HepG2 (cell line): ENCODE measurements at regions not wholly inside any gene's neighbourhood (a gene's known extent, or its start where the extent isn't known, plus 50 kb on each side); places are given as distances from the start of the nearest gene placed in this dataset.

ENCODE experiments used
- ATAC-seq: fragments of 200-7000 bp; cut with Tn5 transposase; 3 replicates; pipeline ENCODE4 v1.9.1; 2020; ENCODE audit warnings: mild to moderate bottlenecking, moderate library complexity
- BruUV-seq: library from RNA; stranded (reverse); fragments of 400-500 nt; replicated peaks from 2 replicates; lab custom pipeline; 2021; lab: Mats Ljungman, UMichigan
- CTCF ChIA-PET: fragments of 300-600 bp; formaldehyde crosslinking; extraction: SDS; loops from one replicate; lab custom pipeline; 2021; ENCODE audit warnings: low total read pairs, inconsistent platforms, low intra/inter-chr PET ratio; lab: Yijun Ruan, JAX
- POLR2A ChIA-PET: fragments of 350-600 bp; sonication (Branson Sonifier 250); formaldehyde crosslinking; loops from one replicate; lab custom pipeline; 2020; ENCODE audit warnings: antibody characterized with exemption, inconsistent platforms; lab: Yijun Ruan, JAX
- DNase-seq: peaks from one replicate; pipeline ENCODE4 v3.0.0-alpha.2; 2015; ENCODE audit warnings: low spot score
- FAIRE-seq: peaks from 3 replicates; lab custom pipeline; 2011; peaks lifted over from hg19 to GRCh38; lab: Jason Lieb, UNC
- H2AFZ ChIP-seq: one replicate; pipeline ENCODE4 v1.6.1; 2011; ENCODE audit warnings: low read length, inconsistent platforms
- H3K27ac ChIP-seq: fragments of 300-600 bp; 3 replicates; pipeline ENCODE4 v1.8.0; 2011; ENCODE audit warnings: mixed run types, mild to moderate bottlenecking, mixed read lengths, low read length, inconsistent platforms; ENCODE audit not compliant: insufficient read depth; ENCODE audit errors: extremely low read length
- H3K27me3 ChIP-seq, 2 experiments: fragments of 200-600 bp in 1 of 2; 2 replicates in 1 of 2; 3 replicates in 1 of 2; pipeline versions ENCODE4 v1.6.0 to v1.8.0; 2011; ENCODE audit warnings: low read length in 2 of 2, mild to moderate bottlenecking in 2 of 2, moderate library complexity in 2 of 2, inconsistent platforms in 1 of 2; ENCODE audit not compliant: insufficient read depth in 2 of 2, control insufficient read depth in 1 of 2
- H3K36me3 ChIP-seq, 2 experiments: fragments of 200-600 bp in 1 of 2; replicated peaks in 1 of 2; 2 replicates in 1 of 2; 3 replicates in 1 of 2; pipeline versions ENCODE4 v1.5.1 to v1.8.0; 2011; ENCODE audit warnings: low read length in 2 of 2, inconsistent platforms in 1 of 2; ENCODE audit not compliant: insufficient read depth in 2 of 2, control insufficient read depth in 1 of 2
- H3K4me1 ChIP-seq: 2 replicates; pipeline ENCODE4 v1.5.1; 2012; ENCODE audit warnings: low read length, inconsistent platforms; ENCODE audit not compliant: insufficient read depth
- H3K4me2 ChIP-seq: 2 replicates; pipeline ENCODE4 v1.6.0; 2011; ENCODE audit warnings: low read depth, low read length, inconsistent platforms
- H3K4me3 ChIP-seq, 3 experiments: fragments of 200-600 bp in 1 of 3; sonication (generic), shearing (Covaris generic) in 1 of 3; replicated peaks in 1 of 3; 2 replicates each; pipeline ENCODE4 v1.5.1; 2011 to 2016; ENCODE audit warnings: low read length in 3 of 3, inconsistent platforms in 2 of 3, low read depth in 2 of 3, mild to moderate bottlenecking in 2 of 3, control low read depth in 1 of 3, mixed read lengths in 1 of 3; ENCODE audit not compliant: insufficient read depth in 1 of 3
- H3K79me2 ChIP-seq: one replicate; pipeline ENCODE4 v1.6.1; 2011; ENCODE audit warnings: low read length, inconsistent platforms; ENCODE audit not compliant: insufficient read depth
- H3K9ac ChIP-seq: 2 replicates; pipeline ENCODE4 v1.6.0; 2011; ENCODE audit warnings: mild to moderate bottlenecking, low read depth, low read length, inconsistent platforms; ENCODE audit not compliant: insufficient read depth
- H3K9me3 ChIP-seq: 2 replicates; pipeline ENCODE4 v1.5.1; 2012; ENCODE audit warnings: mild to moderate bottlenecking, low read length
- H4K20me1 ChIP-seq: 2 replicates; pipeline ENCODE4 v1.6.0; 2011; ENCODE audit warnings: inconsistent platforms, mild to moderate bottlenecking, low read length, moderate library complexity; ENCODE audit not compliant: insufficient read depth
- CCDC6 ChIP-seq: sonication (generic); formaldehyde crosslinking; IDR thresholded peaks from 2 replicates; pipeline ENCODE4 v1.8.1; 2022; ENCODE audit warnings: mild to moderate bottlenecking, missing genetic modification reagents, moderate library complexity
- CEBPG ChIP-seq: IDR thresholded peaks from 2 replicates; pipeline ENCODE4 v1.6.1; 2016
- PITX1 ChIP-seq: sonication (generic); formaldehyde crosslinking; IDR thresholded peaks from 2 replicates; pipeline ENCODE4 v1.5.1; 2020; ENCODE audit warnings: mild to moderate bottlenecking, missing genetic modification reagents
- RARG ChIP-seq: sonication (generic); formaldehyde crosslinking; IDR thresholded peaks from 2 replicates; pipeline ENCODE4 v1.4.0; 2020; ENCODE audit warnings: low read depth, mild to moderate bottlenecking, missing genetic modification reagents
- SALL2 ChIP-seq: sonication (generic); formaldehyde crosslinking; IDR thresholded peaks from 2 replicates; pipeline ENCODE4 v1.8.1; 2023; ENCODE audit warnings: mild to moderate bottlenecking, missing genetic modification reagents, inconsistent platforms
- SNAPC2 ChIP-seq: sonication (generic); formaldehyde crosslinking; IDR thresholded peaks from 2 replicates; pipeline ENCODE4 v1.8.1; 2022; ENCODE audit warnings: mild to moderate bottlenecking, missing genetic modification reagents
- YEATS4 ChIP-seq: sonication (generic); formaldehyde crosslinking; IDR thresholded peaks from 2 replicates; pipeline ENCODE4 v1.4.0; 2020; ENCODE audit warnings: missing genetic modification reagents, borderline replicate concordance
- ZNF180 ChIP-seq: sonication (generic); formaldehyde crosslinking; IDR thresholded peaks from 2 replicates; pipeline ENCODE4 v1.4.0; 2020; ENCODE audit warnings: low read depth, missing genetic modification reagents, borderline replicate concordance
- ZNF629 ChIP-seq: sonication (generic); formaldehyde crosslinking; conservative IDR thresholded peaks from 2 replicates; pipeline ENCODE4 v1.5.0; 2020; ENCODE audit warnings: missing genetic modification reagents
- ZNF761 ChIP-seq: sonication (generic); formaldehyde crosslinking; conservative IDR thresholded peaks from 2 replicates; pipeline ENCODE4 v1.4.0; 2020; ENCODE audit warnings: mild to moderate bottlenecking, missing genetic modification reagents
- WGBS: methylation state at CpG from one replicate; pipeline ENCODE4 v1.1.6; 2017; ENCODE audit warnings: low lambda C conversion rate; 5-methylcytosine and 5-hydroxymethylcytosine counted together
- in situ Hi-C: cut with HindIII; loops from 2 replicates; pipeline ENCODE4 v1.10.0; 2017; ENCODE audit warnings: low pct_unique_long_range_greater_than_20kb; ENCODE audit not compliant: extremely low pct_ligation_motif_present
- intact Hi-C: fragments of 100-400 bp; cut with micrococcal nuclease; formaldehyde crosslinking; loops from one replicate; pipeline ENCODE4 v1.10.0; 2022; ENCODE audit not compliant: unreplicated experiment
- TF ChIP-seq, protein P1 (sequence below): sonication (generic); formaldehyde crosslinking; IDR thresholded peaks from 2 replicates; pipeline ENCODE4 v1.5.0; 2020; ENCODE audit warnings: mild to moderate bottlenecking, missing genetic modification reagents
- TF ChIP-seq, protein P2 (sequence below): sonication (generic); formaldehyde crosslinking; IDR thresholded peaks from 2 replicates; pipeline ENCODE4 v1.5.0; 2020; ENCODE audit warnings: mild to moderate bottlenecking, low read depth, missing genetic modification reagents, borderline replicate concordance
- TF ChIP-seq, protein P3 (sequence below): sonication (generic); formaldehyde crosslinking; IDR thresholded peaks from 2 replicates; pipeline ENCODE4 v1.4.0; 2020; ENCODE audit warnings: missing genetic modification reagents, borderline replicate concordance
- TF ChIP-seq, protein P4 (sequence below): IDR thresholded peaks from 2 replicates; pipeline ENCODE4 v1.6.1; 2016

DNA sequence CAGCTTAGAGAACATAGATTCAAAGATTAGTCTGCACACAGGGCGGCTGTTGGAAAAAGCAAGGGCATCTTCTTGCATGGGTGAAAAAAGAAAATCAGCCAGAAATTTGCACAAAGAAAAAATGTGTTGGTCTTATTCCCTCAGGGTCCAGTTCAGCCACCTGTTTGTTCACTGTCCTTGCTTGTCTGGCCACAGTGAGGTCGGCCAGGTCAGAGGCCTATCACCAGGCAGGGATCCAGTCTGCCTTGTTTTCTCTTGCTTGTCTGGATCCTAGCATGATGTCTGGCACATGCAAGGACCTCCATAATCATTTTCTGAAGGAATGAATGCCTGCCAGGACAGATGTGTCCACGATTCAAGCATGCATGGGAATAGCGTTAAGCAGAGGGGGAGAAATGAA lies 359.1 kb upstream of the TBX3 start:
- no peaks in the 10 kb centered on the region for H3K79me2 ChIP-seq
- intact Hi-C loops (no loop called here), in situ Hi-C loops (no loop called here)
- H3K9ac ChIP-seq: no peak overlapping the region
- no peaks in the 10 kb centered on the region for H3K27me3 ChIP-seq
- FAIRE-seq (no peak), DNase-seq (no peak), ATAC-seq (no peak)
- H3K4me3 ChIP-seq: no peak overlapping the region
- no peak overlapping the region for H2AFZ ChIP-seq
- no peak for TF ChIP-seq SNAPC2
- TF ChIP-seq PITX1 (CRISPR knock-in tag): no peak
- TF ChIP-seq, protein P1, sequence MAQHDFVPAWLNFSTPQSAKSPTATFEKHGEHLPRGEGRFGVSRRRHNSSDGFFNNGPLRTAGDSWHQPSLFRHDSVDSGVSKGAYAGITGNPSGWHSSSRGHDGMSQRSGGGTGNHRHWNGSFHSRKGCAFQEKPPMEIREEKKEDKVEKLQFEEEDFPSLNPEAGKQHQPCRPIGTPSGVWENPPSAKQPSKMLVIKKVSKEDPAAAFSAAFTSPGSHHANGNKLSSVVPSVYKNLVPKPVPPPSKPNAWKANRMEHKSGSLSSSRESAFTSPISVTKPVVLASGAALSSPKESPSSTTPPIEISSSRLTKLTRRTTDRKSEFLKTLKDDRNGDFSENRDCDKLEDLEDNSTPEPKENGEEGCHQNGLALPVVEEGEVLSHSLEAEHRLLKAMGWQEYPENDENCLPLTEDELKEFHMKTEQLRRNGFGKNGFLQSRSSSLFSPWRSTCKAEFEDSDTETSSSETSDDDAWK (CRISPR knock-in tag): no peak
- TF ChIP-seq YEATS4 (CRISPR knock-in tag): no peak
- no peak for TF ChIP-seq CCDC6 (CRISPR knock-in tag)
- no peak for TF ChIP-seq ZNF761 (CRISPR knock-in tag)
- TF ChIP-seq RARG (CRISPR knock-in tag): no peak
- TF ChIP-seq ZNF629 (CRISPR knock-in tag): no peak
- no peak for TF ChIP-seq SALL2 (CRISPR knock-in tag)
- no peaks in the 10 kb centered on the region for H3K4me1 ChIP-seq
- BruUV-seq: no TSS peak
- POLR2A ChIA-PET: no interaction called here
- no peaks in the 10 kb centered on the region for H3K9me3 ChIP-seq
- no peaks in the 10 kb centered on the region for H4K20me1 ChIP-seq
- CTCF ChIA-PET: no interaction called here
- H3K27ac ChIP-seq: no peak overlapping the region
- H3K36me3 ChIP-seq: no peaks in the 10 kb centered on the region
- no peak overlapping the region for H3K4me2 ChIP-seq
- whole genome bisulfite sequencing: 43% methylated on average over 4 of the region's 4 CpGs

DNA sequence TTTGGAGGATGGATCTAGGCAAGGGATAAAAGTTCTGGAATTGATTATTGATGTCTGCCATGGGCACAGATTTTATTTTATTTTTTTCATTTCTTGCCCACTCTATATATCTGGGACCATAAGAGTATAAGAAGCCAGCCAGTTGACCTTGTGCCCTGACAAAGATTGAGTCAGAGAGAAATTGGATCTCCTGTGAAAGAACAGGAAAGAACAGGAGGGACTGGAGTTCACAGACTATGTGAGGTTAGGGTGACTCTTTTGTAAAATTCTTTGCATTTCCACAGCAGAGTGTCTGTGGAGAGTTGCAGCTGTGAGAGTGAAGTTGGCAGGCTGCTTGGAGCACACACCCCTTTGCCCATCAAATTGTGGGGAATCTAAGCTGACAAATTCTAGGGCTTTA lies 358.4 kb upstream of the TBX3 start:
- H3K4me3 ChIP-seq: no peak overlapping the region
- no peak overlapping the region for H3K4me2 ChIP-seq
- DNase-seq (no peak), ATAC-seq (no peak), FAIRE-seq (no peak)
- in situ Hi-C loops (no loop called here), intact Hi-C loops (no loop called here)
- no peaks in the 10 kb centered on the region for H3K27me3 ChIP-seq
- H3K36me3 ChIP-seq: no peaks in the 10 kb centered on the region
- H2AFZ ChIP-seq: no peak overlapping the region
- CTCF ChIA-PET: no interaction called here
- no peak overlapping the region for H3K27ac ChIP-seq
- no peaks in the 10 kb centered on the region for H4K20me1 ChIP-seq
- H3K4me1 ChIP-seq: no peaks in the 10 kb centered on the region
- no peak overlapping the region for H3K9ac ChIP-seq
- POLR2A ChIA-PET: no interaction called here
- BruUV-seq: no TSS peak
- no peaks in the 10 kb centered on the region for H3K79me2 ChIP-seq
- H3K9me3 ChIP-seq: no peaks in the 10 kb centered on the region
- TF ChIP-seq, protein P2, sequence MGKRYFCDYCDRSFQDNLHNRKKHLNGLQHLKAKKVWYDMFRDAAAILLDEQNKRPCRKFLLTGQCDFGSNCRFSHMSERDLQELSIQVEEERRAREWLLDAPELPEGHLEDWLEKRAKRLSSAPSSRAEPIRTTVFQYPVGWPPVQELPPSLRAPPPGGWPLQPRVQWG: no peak
- TF ChIP-seq ZNF180 (CRISPR knock-in tag) (no peak), CEBPG (CRISPR knock-in tag) (no peak)
- TF ChIP-seq, protein P3, sequence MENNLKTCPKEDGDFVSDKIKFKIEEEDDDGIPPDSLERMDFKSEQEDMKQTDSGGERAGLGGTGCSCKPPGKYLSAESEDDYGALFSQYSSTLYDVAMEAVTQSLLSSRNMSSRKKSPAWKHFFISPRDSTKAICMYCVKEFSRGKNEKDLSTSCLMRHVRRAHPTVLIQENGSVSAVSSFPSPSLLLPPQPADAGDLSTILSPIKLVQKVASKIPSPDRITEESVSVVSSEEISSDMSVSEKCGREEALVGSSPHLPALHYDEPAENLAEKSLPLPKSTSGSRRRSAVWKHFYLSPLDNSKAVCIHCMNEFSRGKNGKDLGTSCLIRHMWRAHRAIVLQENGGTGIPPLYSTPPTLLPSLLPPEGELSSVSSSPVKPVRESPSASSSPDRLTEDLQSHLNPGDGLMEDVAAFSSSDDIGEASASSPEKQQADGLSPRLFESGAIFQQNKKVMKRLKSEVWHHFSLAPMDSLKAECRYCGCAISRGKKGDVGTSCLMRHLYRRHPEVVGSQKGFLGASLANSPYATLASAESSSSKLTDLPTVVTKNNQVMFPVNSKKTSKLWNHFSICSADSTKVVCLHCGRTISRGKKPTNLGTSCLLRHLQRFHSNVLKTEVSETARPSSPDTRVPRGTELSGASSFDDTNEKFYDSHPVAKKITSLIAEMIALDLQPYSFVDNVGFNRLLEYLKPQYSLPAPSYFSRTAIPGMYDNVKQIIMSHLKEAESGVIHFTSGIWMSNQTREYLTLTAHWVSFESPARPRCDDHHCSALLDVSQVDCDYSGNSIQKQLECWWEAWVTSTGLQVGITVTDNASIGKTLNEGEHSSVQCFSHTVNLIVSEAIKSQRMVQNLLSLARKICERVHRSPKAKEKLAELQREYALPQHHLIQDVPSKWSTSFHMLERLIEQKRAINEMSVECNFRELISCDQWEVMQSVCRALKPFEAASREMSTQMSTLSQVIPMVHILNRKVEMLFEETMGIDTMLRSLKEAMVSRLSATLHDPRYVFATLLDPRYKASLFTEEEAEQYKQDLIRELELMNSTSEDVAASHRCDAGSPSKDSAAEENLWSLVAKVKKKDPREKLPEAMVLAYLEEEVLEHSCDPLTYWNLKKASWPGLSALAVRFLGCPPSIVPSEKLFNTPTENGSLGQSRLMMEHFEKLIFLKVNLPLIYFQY (CRISPR knock-in tag): no peak
- TF ChIP-seq, protein P4, sequence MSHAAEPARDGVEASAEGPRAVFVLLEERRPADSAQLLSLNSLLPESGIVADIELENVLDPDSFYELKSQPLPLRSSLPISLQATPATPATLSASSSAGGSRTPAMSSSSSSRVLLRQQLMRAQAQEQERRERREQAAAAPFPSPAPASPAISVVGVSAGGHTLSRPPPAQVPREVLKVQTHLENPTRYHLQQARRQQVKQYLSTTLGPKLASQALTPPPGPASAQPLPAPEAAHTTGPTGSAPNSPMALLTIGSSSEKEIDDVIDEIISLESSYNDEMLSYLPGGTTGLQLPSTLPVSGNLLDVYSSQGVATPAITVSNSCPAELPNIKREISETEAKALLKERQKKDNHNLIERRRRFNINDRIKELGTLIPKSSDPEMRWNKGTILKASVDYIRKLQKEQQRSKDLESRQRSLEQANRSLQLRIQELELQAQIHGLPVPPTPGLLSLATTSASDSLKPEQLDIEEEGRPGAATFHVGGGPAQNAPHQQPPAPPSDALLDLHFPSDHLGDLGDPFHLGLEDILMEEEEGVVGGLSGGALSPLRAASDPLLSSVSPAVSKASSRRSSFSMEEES (CRISPR knock-in tag): no peak
